Left ventricle myocardium inferior (tissue), 1 donor: ENCODE measurements at regions not wholly inside any gene's neighbourhood (a gene's known extent, or its start where the extent isn't known, plus 50 kb on each side); places are given as distances from the start of the nearest gene placed in this dataset.

Source experiments
- DNase-seq: peaks from one replicate; pipeline ENCODE4 v3.0.0-alpha.2; 2020
- H3K27ac ChIP-seq: fragments of 200-600 bp; replicated peaks from 2 replicates; pipeline ENCODE4 v1.8.0; 2021
- H3K27me3 ChIP-seq: fragments of 200-600 bp; 2 replicates; pipeline ENCODE4 v1.8.0; 2021; ENCODE audit warnings: low read depth
- H3K36me3 ChIP-seq: fragments of 200-600 bp; 2 replicates; pipeline ENCODE4 v1.8.0; 2021
- H3K4me1 ChIP-seq: fragments of 200-600 bp; 2 replicates; pipeline ENCODE4 v1.8.0; 2021
- H3K4me3 ChIP-seq: fragments of 200-600 bp; 2 replicates; pipeline ENCODE4 v1.8.0; 2021; ENCODE audit warnings: mild to moderate bottlenecking, moderate library complexity
- H3K9me3 ChIP-seq: fragments of 200-600 bp; replicated peaks from 2 replicates; pipeline ENCODE4 v1.8.0; 2021
- CTCF ChIP-seq: fragments of 200-600 bp; IDR thresholded peaks from 2 replicates; pipeline ENCODE4 v1.8.0; 2021; ENCODE audit warnings: antibody characterized with exemption, mild to moderate bottlenecking, borderline replicate concordance
- intact Hi-C: fragments of 100-400 bp; cut with micrococcal nuclease; formaldehyde crosslinking; loops from one replicate; pipeline ENCODE4 v1.11.0; 2022
- donor health status: DM: no; HTN: yes; CAD: no; lungs with severe emphysema.

GRCh38 chr6:91523511-91523910 is 936.6 kb upstream of the MAP3K7 start:
- intact Hi-C loops, result no loop called here
- DNase-seq, result no peak
- no peaks in the 10 kb centered on the region for H3K36me3 ChIP-seq
- no peak for TF ChIP-seq CTCF
- H3K4me1 ChIP-seq, result no peaks in the 10 kb centered on the region
- no peaks in the 10 kb centered on the region for H3K27me3 ChIP-seq
- no peak overlapping the region for H3K27ac ChIP-seq
- H3K4me3 ChIP-seq, result no peak overlapping the region
- H3K9me3 ChIP-seq, result peaks cover 2% of the 10 kb centered on the region

GRCh38 chr6:91521999-91522398 is 935.1 kb upstream of the MAP3K7 start:
- intact Hi-C loops, result no loop called here
- H3K36me3 ChIP-seq, result no peaks in the 10 kb centered on the region
- no peak for TF ChIP-seq CTCF
- no peaks in the 10 kb centered on the region for H3K9me3 ChIP-seq
- no peaks in the 10 kb centered on the region for H3K4me1 ChIP-seq
- no peak overlapping the region for H3K4me3 ChIP-seq
- H3K27ac ChIP-seq, result no peak overlapping the region
- no peaks in the 10 kb centered on the region for H3K27me3 ChIP-seq
- no peak for DNase-seq

- TF ChIP-seq CTCF, result no peak
- Histone ChIP-seq H3K4me1 (no peaks in the 10 kb centered on the region), H3K27ac (no peak overlapping the region), H3K36me3 (no peaks in the 10 kb centered on the region), H3K4me3 (no peak overlapping the region), H3K9me3 (no peaks in the 10 kb centered on the region), H3K27me3 (no peaks in the 10 kb centered on the region)
- DNase-seq, result no peak
- intact Hi-C loops, result no loop called here
Measured at GRCh38 chr6:91509711-91510110, 922.8 kb upstream of the MAP3K7 start.

GRCh38 chr6:91509039-91509438 is 922.2 kb upstream of the MAP3K7 start:
- Histone ChIP-seq H3K27me3 (no peaks in the 10 kb centered on the region), H3K9me3 (no peaks in the 10 kb centered on the region), H3K27ac (no peak overlapping the region), H3K4me3 (no peak overlapping the region), H3K36me3 (no peaks in the 10 kb centered on the region), H3K4me1 (no peaks in the 10 kb centered on the region)
- intact Hi-C loops, result no loop called here
- no peak for DNase-seq
- no peak for TF ChIP-seq CTCF

GRCh38 chr6:91506509-91506908 is 919.6 kb upstream of the MAP3K7 start:
- Histone ChIP-seq H3K27ac (no peak overlapping the region), H3K36me3 (no peaks in the 10 kb centered on the region), H3K4me3 (no peak overlapping the region), H3K4me1 (no peaks in the 10 kb centered on the region), H3K9me3 (no peaks in the 10 kb centered on the region), H3K27me3 (no peaks in the 10 kb centered on the region)
- no peak for DNase-seq
- intact Hi-C loops, result no loop called here
- TF ChIP-seq CTCF, result no peak

GRCh38 chr6:91505199-91505598 is 918.3 kb upstream of the MAP3K7 start:
- Histone ChIP-seq H3K27me3 (no peaks in the 10 kb centered on the region), H3K27ac (no peak overlapping the region), H3K4me3 (no peak overlapping the region), H3K4me1 (no peaks in the 10 kb centered on the region), H3K36me3 (no peaks in the 10 kb centered on the region), H3K9me3 (no peaks in the 10 kb centered on the region)
- intact Hi-C loops, result no loop called here
- no peak for TF ChIP-seq CTCF
- DNase-seq, result no peak
